GM19035 (cell line): ENCODE measurements at regions not wholly inside any gene's neighbourhood (a gene's known extent, or its start where the extent isn't known, plus 50 kb on each side); places are given as distances from the start of the nearest gene placed in this dataset.
"Not testable (repeated sequence)": the region's sequence is repeated elsewhere in the genome, so short reads cannot be mapped to it uniquely, and the experiment has no call there.

ENCODE experiments used
- ATAC-seq: cut with Tn5 transposase; IDR thresholded peaks from one replicate; pipeline ENCODE4 v1.9.1; 2021; ENCODE audit not compliant: unreplicated experiment

- ATAC-seq = no peak
These were observed 264.7 kb upstream of the ZRANB2 start for GRCh38 chr1:71345491-71345890.

GRCh38 chr1:71343686-71344416 is 263.0 kb upstream of the ZRANB2 start:
- ATAC-seq = no peak

GRCh38 chr1:71339238-71339637 is 258.4 kb upstream of the ZRANB2 start:
- ATAC-seq = no peak

GRCh38 chr1:71330991-71331390 is 250.2 kb upstream of the ZRANB2 start:
- no peak for ATAC-seq

GRCh38 chr1:71324671-71325267 is 243.9 kb upstream of the ZRANB2 start:
- ATAC-seq = no peak

GRCh38 chr1:71312545-71312944 is 231.7 kb upstream of the ZRANB2 start:
- no peak for ATAC-seq

- ATAC-seq = no peak
These were observed 230.5 kb upstream of the ZRANB2 start for GRCh38 chr1:71311376-71311775.

- peak; percentile 69 for ATAC-seq
These were observed 226.6 kb upstream of the ZRANB2 start for GRCh38 chr1:71307451-71307850.

GRCh38 chr1:71304125-71304524 is 223.3 kb upstream of the ZRANB2 start:
- ATAC-seq = no peak

GRCh38 chr1:71303617-71304041 is 222.8 kb upstream of the ZRANB2 start:
- ATAC-seq = no peak

- ATAC-seq = no peak
These were observed 217.8 kb upstream of the ZRANB2 start for GRCh38 chr1:71298633-71299032.

- no peak for ATAC-seq
These were observed 215.8 kb upstream of the ZRANB2 start for GRCh38 chr1:71296551-71297134.

- no peak for ATAC-seq
These were observed 214.5 kb upstream of the ZRANB2 start for GRCh38 chr1:71295350-71295749.

GRCh38 chr1:71294178-71294577 is 213.3 kb upstream of the ZRANB2 start:
- ATAC-seq = no peak

GRCh38 chr1:71292203-71292602 is 211.4 kb upstream of the ZRANB2 start:
- no peak for ATAC-seq

- ATAC-seq = not testable (repeated sequence)
These were observed 209.8 kb upstream of the ZRANB2 start for GRCh38 chr1:71290506-71291237.

- ATAC-seq = no peak
These were observed 204.7 kb upstream of the ZRANB2 start for GRCh38 chr1:71285529-71285928.

GRCh38 chr1:71276466-71276865 is 195.6 kb upstream of the ZRANB2 start:
- ATAC-seq = no peak

- ATAC-seq = no peak
These were observed 192.5 kb upstream of the ZRANB2 start for GRCh38 chr1:71273334-71273733.

- ATAC-seq = no peak
These were observed 189.6 kb upstream of the ZRANB2 start for GRCh38 chr1:71270394-71270915.

GRCh38 chr1:71269818-71270217 is 189.0 kb upstream of the ZRANB2 start:
- ATAC-seq = no peak
